T-helper 2 cell (primary cell): ENCODE measurements at regions not wholly inside any gene's neighbourhood (a gene's known extent, or its start where the extent isn't known, plus 50 kb on each side); places are given as distances from the start of the nearest gene placed in this dataset.
"Not testable (repeated sequence)": the region's sequence is repeated elsewhere in the genome, so short reads cannot be mapped to it uniquely, and the experiment has no call there.

Source experiments
- DNase-seq, 5 experiments: peaks; one replicate each; pipeline versions ENCODE4 v3.0.0 to v3.0.0-alpha.2; 2012 to 2022

- no peak for DNase-seq
Measured at GRCh38 chr2:167843657-167844056, 403.7 kb downstream of the STK39 start.

GRCh38 chr2:167843217-167843616 is 404.2 kb downstream of the STK39 start:
- no peak for DNase-seq

- no peak for DNase-seq
Measured at GRCh38 chr2:167842047-167842446, 405.3 kb downstream of the STK39 start.

GRCh38 chr2:167835290-167835689 is 412.1 kb downstream of the STK39 start:
- DNase-seq: not testable (repeated sequence)

GRCh38 chr2:167834707-167835106 is 412.7 kb downstream of the STK39 start:
- no peak for DNase-seq

GRCh38 chr2:167833294-167833693 is 414.1 kb downstream of the STK39 start:
- no peak for DNase-seq

- no peak for DNase-seq
Measured at GRCh38 chr2:167832868-167833287, 414.5 kb downstream of the STK39 start.

GRCh38 chr2:167827352-167828097 is 419.9 kb downstream of the STK39 start:
- DNase-seq: no peak

- no peak for DNase-seq
Measured at GRCh38 chr2:167826906-167827305, 420.5 kb downstream of the STK39 start.

GRCh38 chr2:167825664-167826063 is 421.7 kb downstream of the STK39 start:
- DNase-seq: no peak

- DNase-seq: no peak
Measured at GRCh38 chr2:167822690-167823465, 424.5 kb downstream of the STK39 start.

GRCh38 chr2:167820488-167820887 is 426.9 kb downstream of the STK39 start:
- no peak for DNase-seq

GRCh38 chr2:167818521-167818920 is 428.9 kb downstream of the STK39 start:
- no peak for DNase-seq

- no peak for DNase-seq
Measured at GRCh38 chr2:167817908-167818307, 429.5 kb downstream of the STK39 start.

- DNase-seq: no peak
Measured at GRCh38 chr2:167817422-167817821, 430.0 kb downstream of the STK39 start.

GRCh38 chr2:167816874-167817290 is 430.5 kb downstream of the STK39 start:
- DNase-seq: no peak

- no peak for DNase-seq
Measured at GRCh38 chr2:167814881-167815718, 432.3 kb downstream of the STK39 start.

GRCh38 chr2:167814482-167814880 is 432.9 kb downstream of the STK39 start:
- not testable (repeated sequence) for DNase-seq

- not testable (repeated sequence) for DNase-seq
Measured at GRCh38 chr2:167809799-167810198, 437.6 kb downstream of the STK39 start.

GRCh38 chr2:167803449-167803988 is 443.9 kb downstream of the STK39 start:
- no peak for DNase-seq

- no peak for DNase-seq
Measured at GRCh38 chr2:167794554-167795255, 452.7 kb downstream of the STK39 start.

GRCh38 chr2:167793725-167794124 is 453.7 kb downstream of the STK39 start:
- no peak for DNase-seq
